8988T (cell line): ENCODE measurements at regions not wholly inside any gene's neighbourhood (a gene's known extent, or its start where the extent isn't known, plus 50 kb on each side); places are given as distances from the start of the nearest gene placed in this dataset.

Experiments
- DNase-seq: peaks from one replicate; pipeline ENCODE4 v3.0.0; 2011

- no peak for DNase-seq
Observed at GRCh38 chr5:24272741-24273140, 372.0 kb downstream of the CDH10 start.

GRCh38 chr5:24280215-24280614 is 364.6 kb downstream of the CDH10 start:
- DNase-seq: no peak

- DNase-seq: no peak
Observed at GRCh38 chr5:24281818-24282217, 363.0 kb downstream of the CDH10 start.

GRCh38 chr5:24289582-24290335 is 355.0 kb downstream of the CDH10 start:
- DNase-seq: no peak

- no peak for DNase-seq
Observed at GRCh38 chr5:24290536-24290935, 354.2 kb downstream of the CDH10 start.

- no peak for DNase-seq
Observed at GRCh38 chr5:24291916-24292315, 352.9 kb downstream of the CDH10 start.

- no peak for DNase-seq
Observed at GRCh38 chr5:24294333-24294732, 350.4 kb downstream of the CDH10 start.

GRCh38 chr5:24314106-24314505 is 330.7 kb downstream of the CDH10 start:
- DNase-seq: no peak

GRCh38 chr5:24320643-24321042 is 324.1 kb downstream of the CDH10 start:
- DNase-seq: no peak

GRCh38 chr5:24325306-24325832 is 319.4 kb downstream of the CDH10 start:
- no peak for DNase-seq

- DNase-seq: no peak
Observed at GRCh38 chr5:24331531-24331930, 313.2 kb downstream of the CDH10 start.

- DNase-seq: no peak
Observed at GRCh38 chr5:24347158-24347557, 297.6 kb downstream of the CDH10 start.

- DNase-seq: no peak
Observed at GRCh38 chr5:24351285-24351684, 293.5 kb downstream of the CDH10 start.

GRCh38 chr5:24353016-24353415 is 291.8 kb downstream of the CDH10 start:
- DNase-seq: no peak

- no peak for DNase-seq
Observed at GRCh38 chr5:24353611-24354010, 291.2 kb downstream of the CDH10 start.

- DNase-seq: no peak
Observed at GRCh38 chr5:24363789-24364481, 280.8 kb downstream of the CDH10 start.

- DNase-seq: no peak
Observed at GRCh38 chr5:24364711-24365110, 280.1 kb downstream of the CDH10 start.

- no peak for DNase-seq
Observed at GRCh38 chr5:24365406-24365805, 279.4 kb downstream of the CDH10 start.

GRCh38 chr5:24367216-24367615 is 277.6 kb downstream of the CDH10 start:
- no peak for DNase-seq

GRCh38 chr5:24368115-24368514 is 276.7 kb downstream of the CDH10 start:
- DNase-seq: no peak

GRCh38 chr5:24376210-24376609 is 268.6 kb downstream of the CDH10 start:
- no peak for DNase-seq

- no peak for DNase-seq
Observed at GRCh38 chr5:24376616-24377015, 268.2 kb downstream of the CDH10 start.

- no peak for DNase-seq
Observed at GRCh38 chr5:24381861-24382489, 262.8 kb downstream of the CDH10 start.

- DNase-seq: no peak
Observed at GRCh38 chr5:24385070-24385469, 259.7 kb downstream of the CDH10 start.
